ENCODE measurements at regions not wholly inside any gene's neighbourhood (a gene's known extent, or its start where the extent isn't known, plus 50 kb on each side); places are given as distances from the start of the nearest gene placed in this dataset.
A peak's percentile ranks its signal among the peaks of the same experiment; 100 is the strongest.

DNA sequence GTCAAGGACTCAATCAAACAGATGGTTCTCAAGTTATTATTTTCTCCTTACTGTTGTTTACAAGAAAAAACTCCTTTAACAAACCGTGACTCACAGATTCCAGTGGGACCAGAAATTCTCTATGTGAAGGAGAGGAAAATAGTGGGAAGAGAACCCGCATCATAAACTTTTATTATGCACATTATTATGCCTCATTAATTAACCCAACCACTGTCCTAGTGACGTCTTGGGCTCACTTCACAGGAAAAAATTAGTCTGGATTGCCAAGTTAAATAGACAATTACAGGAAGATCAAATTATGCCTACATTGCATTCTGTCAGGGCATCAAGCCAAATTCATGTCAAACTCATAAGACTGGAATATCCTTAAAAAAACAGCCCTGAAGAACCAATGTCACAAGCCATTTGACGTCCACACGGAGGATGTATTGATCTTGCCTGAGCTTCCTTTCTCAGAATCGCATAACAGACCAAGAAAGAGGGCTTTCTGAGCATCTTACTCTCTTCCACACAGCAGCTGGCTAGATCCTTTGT, 347.8 kb downstream of the DUSP10 start:
- TF ChIP-seq POLR2AphosphoS5 (IDR thresholded peaks at IDR 0.05), result peak in 1 of 3 donors; percentile 40
- no peak for TF ChIP-seq POLR2A (IDR thresholded peaks at IDR 0.05)

Measured in spleen (tissue), 3 donors.